IPS-NIHi7 (cell line): ENCODE measurements at regions not wholly inside any gene's neighbourhood (a gene's known extent, or its start where the extent isn't known, plus 50 kb on each side); places are given as distances from the start of the nearest gene placed in this dataset.
"Not testable (repeated sequence)": the region's sequence is repeated elsewhere in the genome, so short reads cannot be mapped to it uniquely, and the experiment has no call there.

ENCODE experiments used
- DNase-seq: peaks from one replicate; pipeline ENCODE4 v3.0.0; 2012; ENCODE audit warnings: mixed read lengths; ENCODE audit errors: extremely low spot score

DNA sequence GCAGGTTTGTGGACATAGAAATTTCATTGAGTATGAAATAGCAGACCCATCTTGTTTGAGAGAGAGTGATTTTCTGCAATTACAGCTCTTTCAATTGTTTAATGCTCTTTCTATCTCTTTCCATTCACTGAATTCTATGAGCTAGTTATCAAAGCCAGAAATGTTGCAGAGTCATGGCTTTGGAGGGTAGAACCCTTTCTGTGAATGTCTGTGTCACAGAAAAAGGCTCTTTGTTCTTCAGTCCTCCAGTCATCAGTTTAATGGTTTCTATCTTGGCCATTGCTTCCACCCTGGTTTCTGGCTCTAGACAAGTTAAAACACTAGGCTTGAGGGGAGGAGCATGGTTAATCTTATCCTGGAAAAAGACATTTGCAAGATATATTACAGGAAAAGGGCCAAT is 655.0 kb downstream of the STK39 start:
- no peak for DNase-seq

DNA sequence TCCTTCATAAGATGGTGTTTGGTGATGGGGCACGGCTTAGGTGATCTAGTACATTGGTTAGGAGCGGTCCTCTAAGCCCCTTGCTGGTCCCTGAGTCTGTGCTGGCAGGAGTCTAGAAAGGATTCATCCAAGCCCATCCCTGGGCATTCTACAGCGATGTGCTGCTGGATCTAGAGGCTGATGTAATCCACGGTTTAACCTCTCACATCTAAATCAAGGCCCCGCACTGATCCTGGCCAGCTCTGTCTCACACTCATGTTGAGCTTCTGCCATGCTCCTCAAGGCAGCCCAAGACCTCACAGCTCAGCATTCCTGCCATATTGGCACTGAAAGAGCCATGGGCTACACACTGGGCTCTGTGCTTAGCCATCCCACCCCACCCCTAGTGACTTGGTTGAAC is 664.8 kb downstream of the STK39 start:
- DNase-seq: no peak

DNA sequence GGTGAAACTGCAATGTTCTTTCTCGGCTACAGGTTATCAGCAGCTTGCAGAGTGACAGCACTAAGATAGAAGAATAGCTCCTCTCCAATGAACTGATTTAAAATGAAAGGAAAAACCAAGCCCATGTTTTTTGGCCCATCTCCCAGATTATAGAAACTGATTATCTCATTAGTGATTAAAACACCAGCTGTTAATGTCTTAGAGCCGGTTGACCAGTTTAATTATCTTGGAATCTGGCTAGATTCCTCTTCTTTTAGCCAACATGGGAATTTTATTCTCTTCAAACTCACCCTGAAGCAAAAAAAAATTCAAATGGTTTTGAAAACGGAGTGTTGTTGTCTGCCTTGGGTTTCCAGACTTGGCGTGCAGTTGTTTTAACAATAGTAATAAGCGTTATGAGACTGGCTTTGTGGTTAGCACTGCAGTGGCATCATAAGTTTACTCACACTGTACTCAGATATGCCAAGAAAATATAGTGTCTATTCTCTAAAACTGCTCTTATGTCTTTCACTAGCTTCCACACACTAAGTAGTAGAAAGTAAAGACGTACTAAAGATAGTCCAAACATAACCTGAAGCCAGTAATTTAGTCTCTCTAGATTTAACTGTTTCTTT is 665.3 kb downstream of the STK39 start:
- DNase-seq: no peak

DNA sequence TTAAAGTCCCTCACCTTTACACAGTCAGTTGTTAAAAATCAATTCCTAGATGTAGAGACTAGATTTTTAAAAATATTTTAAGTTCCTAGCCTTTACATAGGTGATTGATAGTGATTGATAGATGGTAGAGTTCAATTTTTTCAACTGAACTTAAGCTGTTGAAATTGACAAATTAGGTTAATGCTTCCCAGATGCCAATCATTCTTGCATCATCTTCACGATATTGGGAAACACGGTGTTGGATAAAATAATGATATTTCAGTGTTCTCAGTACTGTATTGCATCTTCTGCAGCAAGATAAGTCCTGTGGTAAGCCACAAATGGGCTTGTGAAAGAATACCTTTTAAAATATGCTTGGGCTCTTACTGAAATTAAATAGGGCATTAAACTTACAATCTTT is 667.6 kb downstream of the STK39 start:
- no peak for DNase-seq

DNA sequence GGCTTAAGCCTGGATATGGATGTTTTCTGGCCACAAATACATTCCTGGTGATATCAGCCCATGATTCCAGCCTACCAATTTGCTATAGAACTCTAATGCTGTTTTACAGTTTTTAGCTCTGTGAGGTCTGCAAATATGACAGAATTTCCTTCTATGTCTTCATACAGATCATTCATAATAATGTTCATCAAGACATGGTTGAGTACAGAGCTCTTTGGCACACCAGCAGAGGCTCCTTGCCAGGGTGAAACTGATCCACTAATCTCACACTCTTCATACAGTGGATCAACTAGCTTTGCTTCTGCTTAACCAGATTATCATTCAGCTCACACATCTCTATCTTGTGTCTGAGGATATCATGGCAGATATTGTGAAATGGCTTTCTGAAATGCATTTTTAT is 672.1 kb downstream of the STK39 start:
- no peak for DNase-seq

DNA sequence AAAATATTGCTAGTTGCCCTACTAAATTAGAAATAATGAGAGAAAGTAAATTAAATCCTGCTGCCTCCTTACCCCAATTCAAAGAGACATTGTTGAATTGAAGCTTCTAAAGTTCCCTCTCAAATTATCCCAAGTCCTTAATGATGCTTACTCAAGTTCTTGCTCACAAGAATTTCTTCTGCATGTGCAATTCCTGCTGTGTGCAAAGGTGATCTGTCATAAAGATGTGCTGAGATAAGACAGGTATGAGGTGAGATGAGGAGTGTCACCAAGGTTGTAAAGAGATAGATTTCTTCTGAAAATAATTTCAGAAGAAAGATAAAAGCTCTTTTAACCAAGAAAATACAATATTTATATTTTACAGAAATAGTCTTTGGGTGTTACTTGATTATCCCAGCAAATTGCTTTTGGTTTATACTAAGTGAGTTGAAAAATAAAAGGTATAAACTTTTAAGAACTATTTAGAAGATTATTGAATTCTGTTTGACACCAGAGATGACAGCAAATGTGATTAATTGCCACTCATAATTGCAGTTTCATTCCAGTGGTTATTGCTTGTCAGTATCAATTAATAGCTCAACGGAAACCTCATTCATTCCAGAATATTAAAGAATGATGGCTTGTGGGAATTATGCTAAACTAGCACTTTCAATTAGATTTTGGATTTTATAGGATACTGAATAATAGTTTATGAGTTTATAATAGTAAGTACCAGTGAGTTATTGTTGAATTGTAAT is 674.3 kb downstream of the STK39 start:
- no peak for DNase-seq

DNA sequence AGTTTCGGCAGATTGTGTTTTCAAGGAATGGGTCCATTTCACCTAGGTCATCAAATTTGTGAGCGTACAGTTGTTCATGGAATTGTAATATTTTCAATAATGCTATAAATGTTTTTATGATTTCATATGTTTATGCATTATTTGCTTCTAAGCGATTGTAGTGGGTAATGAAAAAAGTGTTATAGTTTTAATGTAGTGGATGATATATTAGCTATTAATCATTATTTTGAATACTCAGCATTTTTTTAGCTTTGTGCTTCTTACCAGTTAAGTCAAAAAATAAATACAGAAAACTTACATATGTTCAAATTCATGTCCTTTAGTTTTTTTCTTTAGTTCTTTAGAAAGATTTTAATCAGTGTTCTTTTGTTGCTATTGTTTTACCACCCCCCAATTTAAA is 677.0 kb downstream of the STK39 start:
- DNase-seq: no peak

DNA sequence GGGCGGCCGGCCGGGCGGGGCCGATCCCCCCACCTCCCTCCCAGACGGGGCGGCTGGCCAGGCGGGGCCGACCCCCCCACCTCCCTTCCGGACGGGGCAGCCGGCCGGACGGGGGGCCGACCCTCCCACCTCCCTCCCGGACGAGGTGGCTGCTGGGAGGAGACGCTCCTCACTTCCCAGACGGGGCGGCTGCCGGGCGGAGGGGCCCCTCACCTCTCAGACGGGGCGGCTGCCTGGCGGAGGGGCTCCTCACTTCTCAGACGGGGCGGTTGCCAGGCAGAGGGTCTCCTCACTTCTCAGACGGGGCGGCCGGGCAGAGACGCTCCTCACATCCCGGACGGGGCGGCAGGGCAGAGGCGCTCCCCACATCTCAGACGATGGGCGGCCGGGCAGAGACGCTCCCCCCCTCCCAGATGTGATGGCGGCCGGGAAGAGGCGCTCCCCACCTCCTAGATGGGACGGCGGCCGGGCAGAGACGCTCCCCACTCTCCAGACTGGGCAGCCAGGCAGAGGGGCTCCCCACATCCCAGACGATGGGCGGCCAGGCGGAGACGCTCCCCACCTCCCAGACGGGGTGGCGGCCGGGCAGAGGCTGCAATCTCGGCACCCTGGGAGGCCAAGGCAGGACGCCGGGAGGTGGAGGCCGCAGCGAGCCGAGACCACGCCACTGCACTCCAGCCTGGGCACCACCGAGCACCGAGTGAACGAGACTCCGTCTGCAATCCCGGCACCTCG is 675.8 kb downstream of the XIRP2 start:
- DNase-seq: not testable (repeated sequence)

DNA sequence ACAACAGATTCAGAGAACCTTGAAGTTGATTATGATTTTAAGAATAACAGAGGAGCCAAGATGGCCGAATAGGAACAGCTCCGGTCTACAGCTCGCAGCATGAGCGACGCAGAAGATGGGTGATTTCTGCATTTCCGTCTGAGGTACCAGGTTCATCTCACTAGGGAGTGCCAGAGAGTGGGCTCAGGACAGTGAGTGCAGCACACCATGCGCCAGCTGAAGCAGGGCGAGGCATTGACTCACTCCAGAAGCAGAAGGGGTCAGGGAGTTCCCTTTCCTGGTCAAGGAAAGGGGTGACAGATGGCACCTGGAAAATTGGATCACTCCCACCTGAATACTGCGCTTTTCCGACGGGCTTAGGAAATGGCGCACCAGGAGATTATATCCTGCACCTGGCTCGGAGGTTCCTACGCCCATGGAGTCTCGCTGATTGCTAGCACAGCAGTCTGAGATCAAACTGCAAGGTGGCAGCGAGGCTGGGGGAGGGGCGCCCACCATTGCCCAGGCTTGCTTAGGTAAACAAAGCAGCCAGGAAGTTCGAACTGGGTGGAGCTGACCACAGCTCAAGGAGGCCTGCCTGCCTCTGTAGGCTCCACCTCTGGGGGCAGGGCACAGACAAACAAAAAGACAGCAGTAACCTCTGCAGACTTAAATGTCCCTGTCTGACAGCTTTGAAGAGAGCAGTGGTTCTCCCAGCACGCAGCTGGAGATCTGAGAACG is 670.2 kb downstream of the XIRP2 start:
- DNase-seq: not testable (repeated sequence)

DNA sequence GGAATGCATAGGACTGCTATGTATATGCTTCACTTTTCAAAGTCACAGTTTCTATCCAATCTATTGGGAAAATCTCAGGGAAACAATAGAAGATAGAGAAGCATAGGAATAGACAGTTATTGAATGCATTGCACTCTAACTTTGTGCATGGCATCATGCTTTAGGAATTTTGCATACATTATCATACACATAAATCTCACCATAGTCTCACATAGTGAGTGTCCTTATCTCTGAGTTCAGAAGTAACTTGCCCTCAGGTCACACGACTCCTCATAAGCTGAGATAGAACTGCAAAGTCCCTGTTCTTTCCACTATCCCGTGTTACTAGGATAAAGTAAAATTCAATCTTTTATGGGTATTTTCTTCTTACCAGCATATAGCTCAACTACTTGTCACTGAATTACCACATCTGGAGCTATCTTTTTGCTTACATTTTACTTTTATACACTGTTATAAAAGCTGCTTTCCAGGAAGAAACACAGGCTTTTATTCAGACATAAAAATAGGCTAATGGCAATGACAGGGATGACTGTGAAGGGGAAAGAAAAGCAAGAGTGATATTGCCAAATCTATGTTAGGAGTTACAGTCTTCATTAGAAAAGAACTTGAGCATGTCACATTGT is 666.9 kb downstream of the XIRP2 start:
- no peak for DNase-seq

DNA sequence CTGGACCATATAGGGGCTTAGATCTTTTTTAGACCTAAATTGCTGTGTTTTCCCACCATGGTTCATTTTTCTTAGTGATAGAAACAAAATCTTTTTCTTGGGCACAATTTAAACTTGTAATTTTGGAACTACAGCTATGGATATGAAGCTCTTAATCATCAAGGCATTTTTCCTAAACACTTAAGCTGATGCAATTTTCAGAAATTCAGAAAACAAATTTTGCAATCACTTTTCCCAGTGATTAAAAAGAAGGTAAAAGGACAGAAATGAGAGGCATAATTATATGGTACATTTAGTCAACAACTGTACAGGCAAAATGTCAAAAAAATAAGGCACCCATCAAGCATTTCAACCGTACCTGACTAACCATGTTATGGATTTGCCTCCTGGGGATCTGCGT is 665.4 kb downstream of the XIRP2 start:
- no peak for DNase-seq

DNA sequence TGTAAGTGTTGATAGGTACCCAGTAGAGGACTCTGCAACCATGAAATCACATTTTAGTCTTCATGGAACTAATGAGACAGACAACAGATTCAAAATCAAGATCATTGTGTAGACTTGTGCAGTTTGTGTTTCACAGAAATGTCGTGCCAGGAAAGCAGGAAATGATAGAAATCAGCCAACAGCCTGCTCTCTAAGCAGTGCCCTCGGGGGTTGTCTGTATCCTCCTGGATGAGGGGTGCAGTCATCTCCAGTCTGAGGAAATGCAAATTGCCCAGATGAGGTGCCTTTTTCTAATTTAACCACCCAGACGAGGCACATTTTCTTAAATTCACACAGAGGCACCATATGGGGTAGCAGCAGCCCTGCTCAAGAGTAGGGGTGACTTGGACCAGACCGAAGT is 663.1 kb downstream of the XIRP2 start:
- no peak for DNase-seq

DNA sequence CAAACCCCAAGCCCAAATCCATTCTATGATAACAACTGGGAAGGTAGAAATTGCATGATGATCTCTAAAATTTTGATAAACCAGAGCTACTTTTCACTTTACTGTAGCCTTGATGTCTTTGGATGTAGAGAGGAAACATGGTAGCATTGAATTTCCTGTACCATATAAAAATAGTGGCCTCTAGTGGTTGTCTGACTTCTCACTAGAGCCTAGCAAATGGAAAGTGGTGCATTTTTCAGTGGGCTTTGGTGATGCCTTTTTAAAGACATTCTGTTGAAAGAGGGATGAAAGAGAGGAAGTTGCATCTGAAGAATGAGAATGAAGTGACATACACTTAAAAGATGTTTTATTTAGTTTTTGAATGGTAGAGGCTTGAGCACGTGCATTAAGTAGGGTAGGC is 662.2 kb downstream of the XIRP2 start:
- DNase-seq: peak; percentile 47

DNA sequence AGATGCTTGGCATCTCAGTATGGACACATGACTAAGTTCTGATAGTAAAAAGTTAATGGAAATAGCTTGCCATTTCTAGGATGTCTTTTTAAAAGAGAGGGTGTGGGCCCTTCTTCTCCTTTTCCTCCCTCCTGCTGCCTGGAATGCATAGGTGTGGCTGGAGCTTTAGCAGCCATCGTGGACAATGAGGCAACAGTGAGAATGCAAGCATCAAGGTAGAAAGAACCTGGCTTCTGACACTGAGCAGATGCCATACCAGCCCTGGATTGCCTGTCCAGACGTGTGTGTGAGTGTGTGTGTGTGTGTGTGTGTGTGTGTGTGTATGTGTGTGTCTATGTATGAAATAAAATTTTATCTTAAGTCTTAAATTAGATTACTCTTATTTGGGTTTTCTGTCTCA is 660.1 kb downstream of the XIRP2 start:
- DNase-seq: no peak

DNA sequence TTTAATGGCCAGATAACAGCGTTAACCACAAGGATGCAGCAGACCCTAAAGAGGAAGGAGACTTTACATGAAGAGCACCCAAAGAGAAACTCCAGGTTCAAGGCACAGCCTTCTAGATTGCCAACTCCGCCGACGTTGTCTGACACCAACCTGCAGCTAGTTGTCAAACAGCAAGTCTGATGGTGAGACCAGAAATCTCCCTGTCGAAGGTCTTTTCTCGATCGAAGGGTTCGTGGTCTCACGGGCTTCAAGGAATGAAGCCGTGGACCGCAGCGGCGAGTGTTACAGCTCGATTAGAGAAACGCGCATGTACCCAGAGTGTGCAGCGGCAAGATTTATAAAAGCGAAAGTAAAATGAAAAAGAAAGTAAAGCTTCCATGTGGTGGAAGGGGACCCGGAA is 656.3 kb downstream of the XIRP2 start:
- no peak for DNase-seq

DNA sequence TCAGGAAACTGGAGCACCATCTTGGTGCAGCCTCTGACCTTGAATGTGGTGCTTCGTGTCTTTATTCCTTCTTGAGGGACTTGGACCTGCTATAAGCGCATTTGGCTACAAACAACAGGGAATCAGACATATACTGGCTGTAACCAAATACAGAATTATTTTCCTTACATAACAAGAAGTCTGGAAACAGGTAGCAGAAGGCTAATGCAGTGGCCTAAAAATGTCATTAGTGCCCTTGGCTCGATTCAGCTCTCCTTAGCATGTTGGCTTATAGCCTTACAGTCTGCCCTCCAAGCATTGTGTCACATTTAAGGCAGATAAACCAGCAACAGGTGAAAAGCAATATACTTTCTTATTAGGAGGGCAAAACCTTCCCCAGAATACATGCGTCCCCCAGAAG is 655.4 kb downstream of the XIRP2 start:
- DNase-seq: no peak

DNA sequence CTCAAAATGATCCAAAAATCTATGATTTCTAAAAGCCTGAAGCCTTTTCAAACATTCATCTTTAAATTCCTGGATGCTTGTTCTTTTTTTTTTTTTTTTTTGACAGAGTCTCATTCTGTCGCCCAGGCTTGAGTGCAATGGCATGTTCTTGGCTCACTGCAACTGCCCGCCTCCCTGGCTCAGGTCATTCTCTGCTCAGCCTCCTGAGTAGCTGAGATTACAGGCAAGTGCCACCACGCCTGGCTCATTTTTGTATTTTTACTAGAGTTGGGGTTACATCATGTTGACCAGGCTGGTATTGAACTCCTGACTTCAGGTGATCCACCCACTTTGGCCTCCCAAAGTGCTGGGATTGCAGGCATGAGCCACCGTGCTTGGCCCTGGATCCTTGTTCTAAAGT is 649.5 kb downstream of the XIRP2 start:
- no peak for DNase-seq

DNA sequence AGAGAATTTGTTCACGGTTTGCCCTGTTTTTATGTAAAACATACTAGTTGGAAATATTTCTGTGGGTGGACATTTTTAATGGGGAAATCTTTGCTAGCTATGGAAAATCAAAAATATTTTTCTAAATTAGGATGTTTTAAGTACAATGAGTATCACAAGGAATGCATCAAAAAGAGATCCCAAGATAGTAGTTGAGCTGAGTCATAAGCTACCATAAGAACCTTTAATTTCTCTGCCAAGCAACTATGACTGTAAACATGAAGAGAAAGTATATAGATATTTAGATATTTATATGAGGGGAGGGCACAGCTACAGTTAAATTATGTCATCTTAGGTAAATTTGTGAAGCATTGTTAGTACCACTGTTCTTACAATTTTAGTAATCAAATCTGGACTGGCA is 646.2 kb downstream of the XIRP2 start:
- no peak for DNase-seq

DNA sequence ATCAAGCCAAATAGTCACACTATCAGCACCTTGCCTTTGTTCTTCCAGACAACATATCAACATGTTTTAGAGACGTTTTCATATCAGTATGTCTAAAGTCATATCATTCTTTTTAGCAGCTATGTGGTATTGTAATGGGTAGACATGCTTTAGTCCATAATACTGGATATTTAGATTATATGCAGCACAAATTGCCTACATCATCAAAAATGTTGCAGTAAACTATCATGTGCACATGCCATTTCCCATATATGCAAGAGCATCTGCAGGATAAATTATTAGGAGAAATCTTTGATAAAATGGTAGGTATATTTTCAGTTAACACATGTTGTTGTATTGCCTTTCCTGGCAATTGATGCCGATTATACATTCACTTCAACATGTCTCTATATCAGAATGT is 636.5 kb downstream of the XIRP2 start:
- no peak for DNase-seq

DNA sequence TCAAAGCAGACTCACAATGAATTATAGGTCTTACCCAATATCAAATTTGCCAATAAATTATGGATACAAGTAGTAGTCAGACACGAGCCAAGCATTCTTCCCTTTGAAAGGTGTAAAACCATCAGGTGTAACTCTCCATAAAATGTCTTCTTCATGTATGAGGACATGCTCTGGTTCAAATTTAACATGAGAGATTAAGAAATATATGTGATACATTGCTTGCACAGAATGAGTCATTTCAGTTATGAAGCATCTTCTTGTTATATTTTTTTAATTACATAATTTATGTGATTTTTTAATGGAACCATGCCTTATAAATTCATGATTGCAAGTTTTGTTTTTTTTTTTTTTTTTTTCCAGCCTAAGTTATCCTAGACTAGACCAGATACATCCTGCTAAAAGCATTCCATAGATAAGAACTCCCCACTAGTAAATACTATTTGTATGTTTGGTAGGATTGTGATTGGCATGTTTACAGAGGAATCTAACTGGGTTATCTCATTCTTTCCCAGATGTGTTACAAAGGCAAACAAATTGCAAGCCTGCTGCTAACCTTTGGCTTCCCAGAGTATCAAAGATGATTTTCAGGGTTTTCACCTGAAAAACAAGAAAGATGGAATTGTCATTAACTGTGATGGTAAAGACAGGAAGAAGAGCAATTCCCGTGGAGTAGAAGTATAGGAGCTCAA is 621.9 kb downstream of the XIRP2 start:
- peak; percentile 11 for DNase-seq

DNA sequence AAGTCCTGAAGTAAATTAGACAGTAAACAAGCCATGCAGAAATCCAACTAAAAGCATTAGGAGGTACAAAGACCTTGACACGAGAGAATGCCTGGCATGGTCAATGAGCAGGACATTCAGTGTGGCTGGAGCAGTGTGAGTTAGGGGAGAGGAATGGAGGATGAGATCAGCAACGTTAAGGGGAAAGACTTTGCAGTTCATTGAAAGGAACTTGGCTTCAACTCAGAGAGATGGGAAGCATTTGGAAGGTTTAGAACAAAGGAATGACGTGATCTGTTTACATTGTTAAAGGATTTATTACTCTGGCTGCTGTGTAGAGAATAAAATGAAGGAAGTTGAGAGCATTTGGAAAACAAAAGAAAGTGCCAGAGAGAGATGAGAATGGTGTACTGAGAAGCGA is 621.3 kb downstream of the XIRP2 start:
- peak; percentile 66 for DNase-seq
